Caco-2 (cell line): ENCODE measurements at regions not wholly inside any gene's neighbourhood (a gene's known extent, or its start where the extent isn't known, plus 50 kb on each side); places are given as distances from the start of the nearest gene placed in this dataset.

Experiments used
- BruUV-seq: library from RNA; stranded (reverse); fragments of 400-500 nt; replicated peaks from 2 replicates; lab custom pipeline; 2021; lab: Mats Ljungman, UMichigan
- CTCF ChIA-PET: fragments of 300-600 bp; sonication (Branson Sonifier 250); formaldehyde crosslinking; loops from one replicate; lab custom pipeline; 2022; ENCODE audit warnings: antibody characterized with exemption; lab: Charles Lee
- POLR2A ChIA-PET: fragments of 300-600 bp; sonication (Branson Sonifier 250); formaldehyde crosslinking; loops from one replicate; lab custom pipeline; 2022; ENCODE audit warnings: antibody characterized with exemption; lab: Charles Lee
- DNase-seq, 2 experiments: peaks; one replicate each; pipeline versions ENCODE4 v3.0.0 to v3.0.0-alpha.2; 2020 to 2022
- H3K27me3 ChIP-seq: replicated peaks from 2 replicates; pipeline ENCODE4 v1.6.0; 2011; ENCODE audit warnings: low read length; ENCODE audit not compliant: control insufficient read depth, insufficient read depth
- H3K36me3 ChIP-seq: 2 replicates; pipeline ENCODE4 v1.5.1; 2011; ENCODE audit warnings: low read length; ENCODE audit not compliant: control insufficient read depth, insufficient read depth
- H3K4me1 ChIP-seq: fragments of 250-450 bp; sonication (Bioruptor Pico); 2 replicates; pipeline ENCODE4 v1.5.1; 2020; ENCODE audit warnings: mild to moderate bottlenecking
- H3K4me3 ChIP-seq: 2 replicates; pipeline ENCODE4 v1.5.1; 2011; ENCODE audit warnings: low read depth, mild to moderate bottlenecking, control low read depth, low read length
- H3K9me3 ChIP-seq: fragments of 250-450 bp; sonication (Bioruptor Pico); 2 replicates; pipeline ENCODE4 v1.5.1; 2020; ENCODE audit warnings: mild to moderate bottlenecking, moderate library complexity
- H3K27ac Mint-ChIP-seq: one replicate; pipeline ENCODE4 v1.8.0; 2022; ENCODE audit warnings: mixed read lengths; ENCODE audit not compliant: unreplicated experiment
- H3K27me3 Mint-ChIP-seq: one replicate; pipeline ENCODE4 v1.8.0; 2022; ENCODE audit warnings: mixed read lengths; ENCODE audit not compliant: insufficient read depth, unreplicated experiment
- H3K36me3 Mint-ChIP-seq: one replicate; pipeline ENCODE4 v1.8.0; 2022; ENCODE audit warnings: mild to moderate bottlenecking, mixed read lengths; ENCODE audit not compliant: insufficient read depth, unreplicated experiment
- H3K4me1 Mint-ChIP-seq: one replicate; pipeline ENCODE4 v1.8.0; 2022; ENCODE audit warnings: low read depth, mixed read lengths; ENCODE audit not compliant: unreplicated experiment
- H3K4me3 Mint-ChIP-seq: one replicate; pipeline ENCODE4 v1.8.0; 2022; ENCODE audit warnings: mild to moderate bottlenecking, moderate library complexity, mixed read lengths; ENCODE audit not compliant: unreplicated experiment
- H3K9me3 Mint-ChIP-seq: one replicate; pipeline ENCODE4 v1.8.0; 2022; ENCODE audit warnings: mixed read lengths; ENCODE audit not compliant: unreplicated experiment
- CTCF ChIP-seq, 2 experiments: fragments of 200-600 bp in 1 of 2; IDR thresholded peaks; 1 replicate in 1 of 2; 2 replicates in 1 of 2; pipeline versions ENCODE4 v1.5.1 to v1.8.0; 2011 to 2022; ENCODE audit warnings: antibody characterized with exemption in 1 of 2, control low read depth in 1 of 2, inconsistent platforms in 1 of 2, low read depth in 1 of 2, low read length in 1 of 2, mild to moderate bottlenecking in 1 of 2, moderate library complexity in 1 of 2; ENCODE audit not compliant: insufficient read depth in 1 of 2, severe bottlenecking in 1 of 2, unreplicated experiment in 1 of 2
- intact Hi-C: fragments of 100-400 bp; cut with micrococcal nuclease; formaldehyde crosslinking; loops from one replicate; pipeline ENCODE4 v1.10.0; 2022; ENCODE audit not compliant: unreplicated experiment

- no TSS peak for BruUV-seq
- H3K27me3 Mint-ChIP-seq, result peaks cover 6% of the 10 kb centered on the region
- Histone ChIP-seq H3K27me3 (no peaks in the 10 kb centered on the region), H3K4me1 (no peaks in the 10 kb centered on the region), H3K4me3 (no peak overlapping the region), H3K36me3 (no peaks in the 10 kb centered on the region), H3K9me3 (0 out of 2 replicates have a peak, but pooled peaks cover 3% of the 10 kb centered on the region)
- ChIA-PET POLR2A (no interaction called here), CTCF (no interaction called here)
- no peak for DNase-seq
- intact Hi-C loops, result no loop called here
- TF ChIP-seq CTCF (IDR thresholded peaks at IDR 0.05; ENCODE audit: insufficient read depth in 1 of 2, low read depth in 1 of 2, low read length in 1 of 2, severe bottlenecking in 1 of 2, unreplicated experiment in 1 of 2), result no peak
- H3K27ac Mint-ChIP-seq, result no peak overlapping the region
- no peaks in the 10 kb centered on the region for H3K36me3 Mint-ChIP-seq
- no peak overlapping the region for H3K4me3 Mint-ChIP-seq
- no peaks in the 10 kb centered on the region for H3K4me1 Mint-ChIP-seq
- peaks cover 19% of the 10 kb centered on the region for H3K9me3 Mint-ChIP-seq
Measured at GRCh38 chr4:16439768-16440167, 213.5 kb upstream of the TAPT1 start.

GRCh38 chr4:16438986-16439385, 212.7 kb upstream of the TAPT1 start:
- TF ChIP-seq CTCF (IDR thresholded peaks at IDR 0.05; ENCODE audit: insufficient read depth in 1 of 2, low read depth in 1 of 2, low read length in 1 of 2, severe bottlenecking in 1 of 2, unreplicated experiment in 1 of 2), result no peak
- Histone ChIP-seq H3K27me3 (no peaks in the 10 kb centered on the region), H3K4me1 (no peaks in the 10 kb centered on the region), H3K36me3 (no peaks in the 10 kb centered on the region), H3K4me3 (no peak overlapping the region), H3K9me3 (0 out of 2 replicates have a peak, but pooled peaks cover 3% of the 10 kb centered on the region)
- H3K27ac Mint-ChIP-seq, result no peak overlapping the region
- intact Hi-C loops, result no loop called here
- ChIA-PET POLR2A (no interaction called here), CTCF (no interaction called here)
- no peaks in the 10 kb centered on the region for H3K4me1 Mint-ChIP-seq
- peaks cover 19% of the 10 kb centered on the region for H3K9me3 Mint-ChIP-seq
- no peak overlapping the region for H3K4me3 Mint-ChIP-seq
- peaks cover 6% of the 10 kb centered on the region for H3K27me3 Mint-ChIP-seq
- no peaks in the 10 kb centered on the region for H3K36me3 Mint-ChIP-seq
- BruUV-seq, result no TSS peak
- DNase-seq, result no peak

- H3K27ac Mint-ChIP-seq, result no peak overlapping the region
- intact Hi-C loops, result no loop called here
- ChIA-PET CTCF (no interaction called here), POLR2A (no interaction called here)
- no peaks in the 10 kb centered on the region for H3K36me3 Mint-ChIP-seq
- H3K9me3 Mint-ChIP-seq, result peaks cover 19% of the 10 kb centered on the region
- no TSS peak for BruUV-seq
- 0 out of 2 replicates have a peak, but pooled peaks cover 3% of the 10 kb centered on the region for H3K9me3 ChIP-seq
- H3K4me1 ChIP-seq, result no peaks in the 10 kb centered on the region
- TF ChIP-seq CTCF (IDR thresholded peaks at IDR 0.05; ENCODE audit: insufficient read depth in 1 of 2, low read depth in 1 of 2, low read length in 1 of 2, severe bottlenecking in 1 of 2, unreplicated experiment in 1 of 2), result no peak
- no peak for DNase-seq
- H3K27me3 ChIP-seq, result no peaks in the 10 kb centered on the region
- H3K4me3 ChIP-seq, result no peak overlapping the region
- H3K4me3 Mint-ChIP-seq, result no peak overlapping the region
- peaks cover 6% of the 10 kb centered on the region for H3K27me3 Mint-ChIP-seq
- no peaks in the 10 kb centered on the region for H3K36me3 ChIP-seq
- no peaks in the 10 kb centered on the region for H3K4me1 Mint-ChIP-seq
Measured at GRCh38 chr4:16437836-16438235, 211.6 kb upstream of the TAPT1 start.
